GM19023 (cell line): ENCODE measurements at regions not wholly inside any gene's neighbourhood (a gene's known extent, or its start where the extent isn't known, plus 50 kb on each side); places are given as distances from the start of the nearest gene placed in this dataset.
"Not testable (repeated sequence)": the region's sequence is repeated elsewhere in the genome, so short reads cannot be mapped to it uniquely, and the experiment has no call there.

Experiments used
- ATAC-seq: cut with Tn5 transposase; IDR thresholded peaks from one replicate; pipeline ENCODE4 v1.9.1; 2021; ENCODE audit warnings: mild to moderate bottlenecking, moderate library complexity; ENCODE audit not compliant: unreplicated experiment

DNA sequence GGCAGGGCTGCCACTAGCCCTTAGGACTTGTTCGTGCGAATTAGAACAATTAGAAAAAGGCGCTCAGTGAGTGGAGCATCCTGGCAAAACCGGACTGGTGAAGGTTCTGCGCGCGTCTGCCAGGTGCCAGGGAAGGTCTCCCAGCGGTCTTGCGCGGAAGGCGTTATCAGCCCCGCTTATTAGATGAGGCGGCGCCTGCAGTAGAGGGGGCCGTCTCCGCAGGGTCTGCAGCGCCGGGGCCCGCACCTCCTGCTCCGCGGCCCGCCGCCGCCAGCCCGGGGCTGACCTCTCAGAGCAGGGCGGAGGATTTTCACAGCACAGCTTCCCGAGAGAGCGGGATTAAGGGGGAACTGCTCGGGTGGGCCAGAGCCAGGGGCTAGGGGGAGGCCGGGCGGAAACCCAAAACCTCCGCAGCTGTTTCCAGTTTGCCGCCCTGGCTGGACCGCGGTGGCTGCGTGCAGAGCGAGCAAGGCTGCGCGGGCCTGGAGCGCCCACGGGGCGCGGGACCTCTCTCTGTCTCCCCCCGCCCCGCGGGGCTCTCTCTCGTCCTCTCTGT lies 155.2 kb downstream of the FOXD2 start:
- ATAC-seq, result no peak

DNA sequence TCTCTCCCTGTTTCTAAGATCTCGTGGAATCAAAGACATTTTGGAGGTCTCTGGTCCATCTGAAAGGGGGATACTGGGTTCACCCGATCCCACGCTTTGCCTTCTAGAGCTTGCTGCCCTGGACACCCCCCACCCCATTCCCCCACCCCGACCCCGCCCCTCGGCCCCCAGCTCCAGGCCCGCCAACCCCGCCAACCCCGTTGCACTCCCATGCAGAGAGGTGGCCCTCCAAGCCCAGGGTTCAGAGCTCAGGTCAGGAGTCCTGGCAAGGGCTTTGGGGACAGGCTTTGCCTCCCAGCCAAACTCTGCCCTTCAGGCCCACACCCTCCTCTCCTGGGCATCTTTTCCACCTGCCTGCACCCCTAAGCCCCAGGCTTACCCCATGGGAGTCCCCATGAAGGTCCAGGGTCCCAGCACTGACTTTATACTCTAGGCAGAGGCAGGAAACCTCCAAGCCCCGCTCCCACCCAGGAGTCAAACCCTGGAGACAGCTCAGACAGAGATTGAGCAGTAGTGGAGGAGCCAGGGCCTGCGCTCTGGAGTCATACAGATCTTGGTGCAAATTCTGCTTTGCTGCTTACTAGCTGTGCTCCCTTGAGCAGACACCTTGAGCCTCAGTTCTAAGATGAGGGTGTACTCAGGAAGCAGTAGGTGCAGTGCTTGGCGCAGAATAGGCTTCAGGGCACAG lies 155.9 kb downstream of the FOXD2 start:
- no peak for ATAC-seq

DNA sequence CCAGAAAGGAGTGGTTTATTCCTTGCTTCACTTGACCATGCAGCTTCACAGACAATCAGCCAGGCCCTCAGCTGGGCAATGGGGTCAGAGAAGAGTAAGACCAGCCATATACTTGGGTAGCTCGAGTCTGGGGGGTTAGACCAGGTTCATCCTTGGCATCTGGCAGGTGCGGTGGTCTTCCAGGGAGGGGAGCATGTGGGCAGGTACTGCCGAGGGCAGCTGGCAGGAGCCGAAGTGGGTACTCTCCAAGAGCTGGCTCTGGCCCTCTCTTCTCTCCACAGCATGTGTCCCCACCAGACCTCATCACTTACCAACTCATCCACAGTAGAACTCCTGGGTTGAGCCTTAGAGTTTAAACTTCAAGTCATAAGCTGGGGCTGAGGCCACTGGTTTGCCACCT lies 156.8 kb downstream of the FOXD2 start:
- no peak for ATAC-seq

DNA sequence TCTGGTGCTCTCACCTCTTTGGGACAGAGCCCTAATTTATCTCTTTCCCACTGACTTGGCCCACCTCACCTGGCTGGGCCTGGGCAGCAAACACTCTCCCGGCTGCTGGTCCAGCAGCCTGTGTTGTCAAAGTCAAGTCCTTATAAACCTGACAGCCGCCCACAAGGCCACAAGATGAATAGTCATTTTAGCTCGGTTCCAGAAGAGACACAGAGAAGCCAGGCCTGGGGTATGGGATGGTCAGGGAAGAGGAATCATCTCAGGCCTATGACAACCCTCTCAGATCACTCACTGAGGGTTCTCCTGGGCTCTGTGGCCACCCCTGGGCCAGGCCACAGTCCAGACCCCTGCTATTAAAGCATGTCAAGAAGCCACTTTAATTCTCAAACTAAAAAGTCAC lies 158.5 kb downstream of the FOXD2 start:
- no peak for ATAC-seq

DNA sequence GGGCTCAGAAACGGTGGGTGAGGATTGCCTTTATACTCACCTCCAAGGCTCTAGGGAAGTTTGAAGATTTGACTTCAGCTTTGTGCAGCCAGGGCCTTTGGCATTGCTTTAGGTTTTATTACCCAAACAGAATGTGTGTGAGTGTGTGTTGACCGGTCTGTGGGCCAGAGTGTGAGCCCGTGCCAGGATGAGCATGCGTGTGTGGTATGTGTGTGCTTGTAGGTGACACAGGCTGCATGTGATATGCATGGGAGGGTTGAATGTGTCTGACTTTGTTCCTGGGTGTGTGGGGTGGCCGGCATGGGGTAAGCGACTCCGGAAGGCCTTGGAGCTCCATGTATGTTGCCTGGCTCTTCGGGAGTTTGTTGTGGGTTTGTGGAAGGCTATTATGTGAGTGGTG lies 160.5 kb downstream of the FOXD2 start:
- no peak for ATAC-seq

DNA sequence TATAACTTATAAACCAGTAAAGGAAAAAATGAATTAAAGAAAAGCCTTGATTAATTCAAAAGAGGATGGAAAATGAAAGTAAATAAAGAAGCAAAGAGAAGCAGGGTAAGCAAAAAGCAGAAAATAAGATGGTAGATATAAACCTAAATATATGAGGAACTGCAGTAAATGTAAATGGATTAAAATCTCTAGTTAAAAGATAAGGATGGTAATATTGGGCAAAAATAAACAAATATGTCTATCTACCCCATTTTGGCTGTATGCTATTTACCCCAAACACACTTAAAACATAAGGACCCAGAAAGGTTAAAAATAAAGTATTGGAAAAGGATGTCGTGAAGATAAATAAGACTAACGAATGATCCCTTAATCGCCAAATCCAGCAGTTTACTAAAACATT lies 161.9 kb downstream of the FOXD2 start:
- no peak for ATAC-seq

DNA sequence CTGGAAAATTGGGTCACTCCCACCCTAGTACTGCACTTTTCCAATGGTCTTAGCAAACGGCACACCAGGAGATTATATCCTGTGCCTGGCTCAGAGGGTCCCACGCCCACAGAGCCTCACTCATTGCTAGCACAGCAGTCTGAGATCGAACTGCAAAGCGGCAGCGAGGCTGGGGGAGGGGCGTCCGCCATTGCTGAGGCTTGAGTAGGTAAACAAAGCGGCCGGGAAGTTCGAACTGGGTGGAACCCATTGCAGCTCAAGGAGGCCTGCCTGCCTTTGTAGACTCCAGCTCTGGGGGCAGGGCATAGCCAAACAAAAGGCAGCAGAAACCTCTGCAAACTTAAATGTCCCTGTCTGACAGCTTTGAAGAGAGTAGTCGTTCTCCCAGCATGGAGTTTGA lies 164.6 kb downstream of the FOXD2 start:
- not testable (repeated sequence) for ATAC-seq

DNA sequence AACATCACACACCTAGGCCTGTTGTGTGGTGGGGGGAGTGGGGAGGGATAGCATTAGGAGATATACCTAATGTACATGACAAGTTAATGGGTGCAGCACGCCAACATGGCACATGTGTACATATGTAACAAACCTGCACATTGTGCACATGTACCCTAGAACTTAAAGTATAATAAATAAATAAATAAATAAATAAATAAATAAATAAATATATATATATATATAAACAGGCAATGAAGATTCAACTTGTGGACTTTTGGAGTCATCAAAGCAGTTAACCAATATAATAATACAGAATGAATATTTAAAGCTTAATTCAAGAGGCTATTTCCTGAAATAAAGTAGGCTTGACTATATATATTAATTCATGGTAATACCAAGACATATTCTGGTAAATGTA lies 167.0 kb downstream of the FOXD2 start:
- not testable (repeated sequence) for ATAC-seq

DNA sequence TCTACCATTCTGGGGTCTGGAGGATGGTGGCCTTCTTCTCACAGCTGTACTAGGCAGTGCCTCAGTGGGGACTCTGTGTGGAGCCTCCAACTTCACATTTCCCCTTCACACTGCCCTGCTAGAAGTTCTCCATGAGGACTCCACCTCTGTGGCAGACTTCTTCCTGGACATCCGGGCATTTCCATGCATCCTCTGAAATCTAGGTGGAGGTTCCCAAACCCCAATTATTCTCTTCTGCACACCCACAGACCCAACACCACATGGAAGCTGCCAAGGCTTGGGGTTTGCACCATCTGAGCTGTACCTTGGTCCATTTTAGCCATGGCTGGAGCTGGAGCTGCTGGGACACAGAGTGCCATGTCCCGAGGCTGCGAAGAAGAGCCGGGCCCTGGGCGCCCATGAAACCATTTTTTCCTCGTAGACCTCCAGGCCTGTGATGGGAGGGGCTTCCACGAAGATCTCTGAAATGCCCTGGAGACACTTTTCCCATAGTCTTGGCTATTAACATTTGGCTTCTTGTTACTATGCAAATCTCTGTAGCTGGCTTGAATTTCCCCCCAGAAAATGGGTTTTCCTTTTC lies 170.5 kb downstream of the FOXD2 start:
- ATAC-seq, result no peak

DNA sequence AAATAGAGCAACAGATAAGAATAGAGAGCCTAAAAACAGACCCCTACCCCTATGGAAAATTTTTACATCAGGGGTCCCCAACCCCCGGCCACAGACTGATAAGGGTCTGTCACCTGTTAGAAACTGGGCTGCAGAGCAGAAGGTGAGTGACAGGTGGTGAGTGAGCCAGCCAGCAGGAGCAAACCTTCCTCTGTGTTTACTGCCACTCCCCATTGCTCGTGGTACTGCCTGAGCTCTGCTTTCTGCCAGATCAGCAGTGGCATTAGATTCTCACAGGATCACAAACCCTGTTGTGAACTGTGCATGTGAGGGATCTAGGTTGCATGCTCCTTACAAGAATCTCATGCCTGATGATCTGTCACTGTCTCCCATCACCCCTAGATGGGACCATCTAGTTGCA lies 174.1 kb downstream of the FOXD2 start:
- no peak for ATAC-seq

DNA sequence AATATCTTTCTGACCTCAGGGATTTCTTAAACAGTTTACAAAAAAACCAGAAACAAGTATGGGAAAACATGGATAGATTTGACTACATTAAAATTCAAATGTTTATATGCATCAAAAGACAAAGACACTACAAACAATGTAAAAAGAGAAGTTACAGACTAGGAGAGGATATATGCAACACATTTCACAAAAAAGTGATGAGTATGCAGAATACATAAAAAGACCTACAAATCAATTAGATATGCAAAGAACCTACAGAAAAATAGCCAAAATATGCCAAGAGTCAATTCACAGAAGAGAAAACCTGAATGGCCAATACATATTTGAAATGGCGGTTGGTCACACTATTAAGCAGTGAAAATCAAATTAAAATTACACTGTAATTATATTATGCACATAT lies 175.0 kb downstream of the FOXD2 start:
- ATAC-seq, result no peak

DNA sequence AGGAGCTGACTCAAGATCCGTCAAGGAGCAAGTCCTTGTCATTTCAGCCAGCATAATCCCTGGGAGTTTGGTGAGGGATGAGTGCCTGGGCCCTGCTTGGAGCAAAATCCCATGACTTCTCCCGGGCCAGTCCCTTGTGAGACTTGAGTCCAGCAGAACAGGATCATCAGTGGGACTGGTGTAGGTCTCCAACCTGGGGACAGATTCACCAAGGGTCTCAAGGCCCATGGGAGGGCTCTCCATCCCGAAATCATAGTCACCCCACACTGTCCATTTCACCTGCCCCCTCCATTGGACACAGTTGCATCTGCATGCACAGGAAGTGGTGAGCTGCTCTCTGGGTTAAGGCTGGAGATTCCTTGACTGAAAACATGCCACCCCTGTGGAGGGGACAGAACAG lies 178.2 kb downstream of the FOXD2 start:
- ATAC-seq, result no peak

DNA sequence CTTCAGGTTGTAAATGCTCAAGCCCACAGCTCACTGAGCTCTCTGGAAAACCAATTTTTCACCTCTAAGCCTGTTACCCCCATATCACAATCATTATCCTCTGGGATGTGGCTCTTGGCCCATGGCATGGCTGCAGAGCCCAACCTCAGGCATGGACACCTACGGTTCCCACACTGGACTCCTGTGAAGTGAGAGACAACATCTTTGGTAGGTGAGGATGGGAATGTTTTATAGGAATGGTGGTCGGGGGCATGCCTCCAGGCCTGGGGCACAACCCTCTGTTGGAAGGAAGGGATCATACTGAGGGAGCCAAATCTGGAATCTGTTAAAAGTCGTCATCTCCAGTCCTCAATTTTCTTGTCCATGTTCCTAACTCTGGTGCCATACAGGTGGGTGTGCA lies 179.1 kb downstream of the FOXD2 start:
- ATAC-seq, result no peak

DNA sequence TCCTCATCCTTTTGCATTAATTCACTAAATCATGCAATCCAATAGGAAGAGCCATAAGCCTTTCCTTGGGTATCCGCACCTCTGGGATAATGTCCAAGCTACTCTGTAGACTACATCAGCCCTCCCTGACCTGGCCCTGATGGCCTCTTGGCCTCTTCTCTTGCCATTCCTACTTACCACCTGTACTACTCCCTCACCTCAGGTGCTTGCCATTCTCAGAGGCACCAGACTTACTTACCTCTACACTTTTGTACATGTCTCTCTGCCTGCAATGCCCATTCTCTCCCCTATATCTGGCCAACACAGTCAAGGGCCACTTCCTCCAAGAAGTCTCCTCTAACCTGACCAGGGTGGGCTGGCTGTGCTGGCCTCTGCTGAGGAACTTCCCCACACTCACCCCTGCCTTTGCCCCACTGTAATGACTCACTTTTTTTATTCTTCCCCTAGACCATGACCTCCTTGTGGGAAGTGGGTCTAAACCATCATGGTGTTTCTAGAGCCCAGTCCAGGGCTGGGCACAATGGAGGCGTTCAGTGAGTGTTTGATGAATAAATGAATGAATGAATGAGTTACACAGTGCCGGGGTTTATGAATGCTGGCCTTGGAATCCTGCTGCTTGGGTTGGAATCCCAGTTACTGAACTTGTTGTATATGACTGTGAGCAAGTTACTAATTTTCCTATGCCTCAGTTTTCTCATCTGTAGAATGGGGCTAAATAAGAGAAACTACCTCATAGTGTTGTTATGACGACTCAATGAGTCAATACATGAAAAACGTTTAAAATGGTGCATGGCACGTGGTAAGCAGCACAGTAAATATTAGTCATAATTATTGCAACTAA lies 179.8 kb downstream of the FOXD2 start:
- ATAC-seq, result no peak

DNA sequence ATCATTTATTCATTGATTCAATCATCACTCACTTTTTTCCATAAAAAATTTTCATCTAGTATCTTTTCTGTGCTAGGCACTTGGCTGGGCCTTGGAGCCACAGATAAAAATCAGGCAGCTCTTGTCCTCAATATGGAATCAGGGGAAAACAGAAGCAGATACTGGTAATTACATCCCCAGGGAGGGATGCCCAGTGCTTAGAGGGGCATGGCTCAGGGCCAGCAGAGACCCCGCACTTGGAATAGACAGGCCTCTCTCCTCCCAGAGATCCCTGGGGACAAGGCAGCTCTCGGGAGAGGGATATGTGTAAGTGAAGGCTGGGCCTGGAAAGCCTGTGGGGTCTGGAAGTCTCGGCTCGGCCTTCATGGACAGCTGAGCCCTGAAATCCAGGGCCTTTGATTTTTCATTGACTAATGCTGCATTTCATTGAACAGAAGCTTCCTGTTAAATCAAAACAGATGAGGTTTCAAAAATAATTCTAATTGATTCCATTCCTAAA lies 180.4 kb downstream of the FOXD2 start:
- ATAC-seq, result no peak

DNA sequence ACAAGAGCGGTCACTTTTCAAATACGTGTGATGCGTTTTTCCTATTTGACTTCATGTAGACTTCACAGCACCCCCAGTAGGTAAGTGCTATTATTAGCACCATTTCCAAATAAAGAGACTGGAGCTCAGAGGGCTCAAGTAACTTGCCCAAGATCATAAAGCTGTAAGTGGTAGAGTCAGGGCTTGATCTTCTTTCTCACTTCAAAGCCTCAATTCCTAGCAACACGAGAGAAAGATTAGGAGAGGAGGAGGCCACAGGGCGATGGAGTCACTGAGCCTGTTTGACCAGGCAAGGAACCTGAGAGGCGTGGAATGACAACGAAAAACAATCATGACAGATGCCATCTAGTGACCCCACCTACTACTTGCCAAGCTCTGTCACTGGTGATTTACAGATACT lies 181.0 kb downstream of the FOXD2 start:
- no peak for ATAC-seq

DNA sequence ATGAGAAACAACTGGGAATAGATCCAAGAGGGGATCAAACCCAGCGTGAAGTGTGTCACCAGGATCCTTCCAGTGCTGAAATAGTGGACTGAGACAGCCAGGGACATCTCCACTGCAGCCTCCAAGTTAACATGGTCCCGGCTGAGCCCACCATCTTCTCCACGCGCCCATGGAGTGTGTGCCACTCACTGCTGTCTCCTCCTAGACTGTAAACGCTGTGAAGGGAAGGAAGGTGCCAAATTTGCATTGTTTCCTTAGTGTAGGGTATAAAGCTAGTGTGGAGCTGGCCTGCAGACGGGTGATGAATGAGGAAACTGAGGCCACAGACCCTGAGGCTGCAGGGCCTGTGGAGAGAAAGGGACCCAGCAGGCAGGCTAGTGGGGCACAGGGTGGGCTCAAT lies 183.6 kb downstream of the FOXD2 start:
- no peak for ATAC-seq

DNA sequence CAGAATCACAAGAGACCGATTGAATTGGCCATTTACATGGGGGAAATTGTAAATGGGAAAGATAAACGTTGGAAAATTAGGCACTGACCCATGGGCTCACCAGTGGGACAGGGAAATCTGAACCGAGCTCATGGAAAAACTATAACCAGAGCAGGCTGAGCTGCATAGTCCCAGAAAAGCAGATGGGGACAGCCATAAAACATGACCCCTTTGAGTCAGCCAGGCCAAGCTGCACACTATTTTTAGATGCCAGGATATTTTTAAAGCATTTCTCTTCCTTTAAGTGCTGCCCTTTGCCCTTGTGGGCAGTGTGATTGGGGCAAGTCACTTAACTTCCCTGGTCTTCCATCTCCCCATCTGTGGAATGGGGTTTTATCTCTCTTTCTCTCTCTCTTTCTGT lies 184.1 kb downstream of the FOXD2 start:
- ATAC-seq, result no peak

DNA sequence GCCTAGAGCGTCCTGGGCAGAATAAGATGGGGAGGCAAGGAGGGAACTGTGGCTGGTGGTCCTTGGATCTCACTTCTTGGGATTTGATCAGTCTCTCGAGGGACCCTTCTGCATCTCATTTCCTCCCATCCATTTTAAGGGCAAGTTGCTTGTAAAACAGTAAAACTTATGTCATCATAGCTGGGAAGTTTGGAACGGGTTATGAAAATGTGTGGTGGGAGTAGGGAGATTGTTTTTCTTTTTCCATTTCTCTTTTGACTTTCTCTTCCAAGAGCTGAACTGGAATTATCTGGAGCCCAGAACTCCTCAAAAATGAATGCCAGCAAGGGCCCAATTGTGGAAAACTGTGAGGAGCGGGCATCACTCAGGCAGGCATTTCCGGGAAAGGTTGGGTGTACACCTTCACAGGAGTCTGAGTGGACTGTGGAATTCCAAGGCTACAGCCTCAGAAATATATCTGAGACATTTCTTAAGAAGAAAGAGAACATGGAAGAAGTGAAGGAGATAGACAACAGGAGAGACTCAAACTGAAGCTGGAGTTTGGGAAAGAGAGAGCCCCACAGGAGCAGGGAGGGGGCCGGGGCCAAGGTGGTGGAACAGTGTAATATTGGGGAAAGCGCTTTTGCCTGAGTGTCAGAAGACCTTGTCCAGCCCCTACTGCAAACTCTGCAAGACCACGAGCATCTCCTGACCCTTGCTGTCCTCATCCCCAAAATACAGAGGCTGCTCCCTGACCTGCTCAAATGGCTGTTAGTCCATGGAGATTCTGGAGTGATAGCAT lies 185.1 kb downstream of the FOXD2 start:
- no peak for ATAC-seq

DNA sequence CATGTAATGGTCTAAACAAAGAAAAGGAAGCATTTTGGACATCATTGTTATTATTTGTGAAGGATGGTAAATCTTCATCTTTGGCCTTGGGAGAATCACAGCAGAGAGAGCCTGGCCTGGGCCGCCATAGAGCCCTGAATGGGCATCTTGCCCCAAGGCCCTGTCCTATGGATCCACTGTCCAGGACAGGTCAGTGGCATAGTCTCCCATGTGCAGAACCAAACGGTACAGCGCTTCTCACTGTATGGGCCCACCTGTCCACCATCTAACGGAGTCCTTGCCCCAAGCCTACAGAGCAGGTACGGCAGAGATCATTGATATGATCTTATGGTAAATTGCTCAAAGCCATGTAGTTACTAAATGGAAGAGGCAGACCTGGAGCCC lies 185.7 kb downstream of the FOXD2 start:
- ATAC-seq, result no peak

DNA sequence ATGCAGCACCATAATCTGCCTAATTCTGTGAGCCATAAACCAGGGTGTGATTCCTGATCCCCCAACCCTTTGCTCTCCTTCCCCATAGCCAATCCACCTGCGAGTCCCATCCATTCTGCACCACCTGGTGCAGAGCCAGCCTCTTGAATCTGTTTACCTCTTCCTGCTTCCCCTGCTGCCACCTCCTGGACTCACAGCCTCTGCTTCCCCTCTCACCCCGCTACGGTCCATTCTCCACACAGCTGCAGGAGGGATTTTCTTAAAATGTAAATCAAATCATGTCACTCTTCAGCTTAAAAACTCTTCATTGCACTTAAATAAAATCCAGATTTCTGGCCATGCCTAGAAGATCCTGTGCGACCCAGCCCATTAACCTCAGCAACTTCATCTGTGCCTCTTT lies 186.7 kb downstream of the FOXD2 start:
- ATAC-seq, result no peak
